GM04503 (cell line): ENCODE measurements at regions not wholly inside any gene's neighbourhood (a gene's known extent, or its start where the extent isn't known, plus 50 kb on each side); places are given as distances from the start of the nearest gene placed in this dataset.

ENCODE experiments used
- DNase-seq: peaks from one replicate; pipeline ENCODE4 v3.0.0-alpha.2; 2012; ENCODE audit warnings: low read depth

- DNase-seq = no peak
Observed at GRCh38 chr19:33948651-33949335, 152.1 kb downstream of the KCTD15 start.

- no peak for DNase-seq
Observed at GRCh38 chr19:33950091-33950750, 153.6 kb downstream of the KCTD15 start.

DNA sequence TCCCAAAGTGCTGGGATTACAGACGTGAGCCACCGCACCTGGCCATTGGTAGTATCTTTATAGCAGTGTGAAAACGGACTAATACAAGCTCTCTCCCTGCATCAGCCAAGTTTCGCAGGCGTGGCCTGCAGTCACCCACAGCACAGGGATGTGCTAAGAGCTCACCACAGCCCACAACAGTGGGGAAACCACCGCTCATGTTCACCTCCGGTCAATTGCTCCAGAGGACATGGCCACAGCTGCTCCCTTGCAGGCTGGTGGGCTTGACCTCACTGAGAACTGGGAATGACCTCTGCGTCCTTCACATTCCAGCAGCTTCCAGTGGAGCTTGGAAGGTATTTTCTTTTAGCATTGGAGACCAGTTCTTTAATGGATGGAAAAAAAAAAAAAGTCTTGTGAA is 156.4 kb downstream of the KCTD15 start:
- DNase-seq = no peak

DNA sequence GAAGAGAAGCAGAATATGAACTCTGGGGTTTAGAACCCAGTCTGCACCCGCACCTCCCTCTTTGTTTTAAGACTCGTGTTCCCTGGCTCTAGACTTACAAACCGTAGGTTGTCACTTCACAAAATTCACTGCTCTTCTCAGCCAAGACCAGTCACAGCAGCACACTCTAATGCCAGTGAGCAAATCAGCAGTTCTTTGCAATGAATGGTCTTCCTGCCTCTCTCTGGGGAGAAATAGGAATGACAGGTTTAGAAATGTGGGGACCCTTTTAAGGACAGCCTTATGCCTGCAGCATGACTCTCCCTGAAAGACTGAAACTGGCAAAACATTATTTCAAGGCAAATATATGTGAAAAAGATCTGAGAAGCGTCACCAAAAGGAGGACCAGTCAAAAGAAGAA is 156.9 kb downstream of the KCTD15 start:
- no peak for DNase-seq

- no peak for DNase-seq
Observed at GRCh38 chr19:33954686-33955085, 158.0 kb downstream of the KCTD15 start.

DNA sequence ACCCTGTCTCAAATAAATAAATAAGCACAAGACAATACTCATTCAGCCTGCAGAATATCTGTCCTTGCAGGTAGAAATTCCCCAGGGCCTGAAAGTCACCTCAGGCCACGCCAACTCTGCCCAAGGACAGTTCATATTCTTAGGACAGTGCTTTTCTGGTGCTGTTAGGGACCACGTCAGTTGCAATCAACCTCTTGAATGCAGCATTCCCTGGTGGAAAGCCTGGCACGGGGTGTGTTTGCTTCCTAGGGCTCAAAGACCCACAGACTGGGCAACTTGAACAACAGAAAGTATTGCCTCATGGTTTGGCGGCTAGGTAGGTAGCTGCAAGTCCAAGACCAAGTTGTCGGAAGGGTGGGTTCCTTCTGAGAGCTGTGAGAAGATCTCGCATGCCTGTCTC is 160.3 kb downstream of the KCTD15 start:
- DNase-seq = no peak

- no peak for DNase-seq
Observed at GRCh38 chr19:33957804-33958203, 161.1 kb downstream of the KCTD15 start.

- DNase-seq = no peak
Observed at GRCh38 chr19:33960566-33960965, 163.9 kb downstream of the KCTD15 start.

DNA sequence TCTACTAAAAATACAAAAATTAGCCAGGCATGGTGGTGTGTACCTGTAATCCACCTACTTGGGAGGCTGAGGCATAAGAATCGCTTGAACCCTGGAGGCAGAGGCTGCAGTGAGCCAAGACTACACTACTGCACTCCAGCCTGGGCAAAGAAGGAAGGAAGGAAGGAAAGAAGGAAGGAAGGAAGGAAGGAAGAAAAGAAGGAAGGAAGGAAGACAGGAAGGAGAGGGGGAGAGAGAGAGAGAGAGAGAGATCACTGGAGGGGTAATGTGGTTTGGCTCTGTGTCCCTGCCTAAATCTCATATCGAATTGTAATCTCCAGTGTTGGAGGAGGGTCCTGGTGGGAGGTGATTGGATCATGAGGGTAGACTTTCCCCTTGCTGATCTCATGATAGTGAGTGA is 165.5 kb downstream of the KCTD15 start:
- DNase-seq = no peak

- no peak for DNase-seq
Observed at GRCh38 chr19:33963514-33963913, 166.8 kb downstream of the KCTD15 start.

GRCh38 chr19:33971073-33971472 is 174.4 kb downstream of the KCTD15 start:
- no peak for DNase-seq

DNA sequence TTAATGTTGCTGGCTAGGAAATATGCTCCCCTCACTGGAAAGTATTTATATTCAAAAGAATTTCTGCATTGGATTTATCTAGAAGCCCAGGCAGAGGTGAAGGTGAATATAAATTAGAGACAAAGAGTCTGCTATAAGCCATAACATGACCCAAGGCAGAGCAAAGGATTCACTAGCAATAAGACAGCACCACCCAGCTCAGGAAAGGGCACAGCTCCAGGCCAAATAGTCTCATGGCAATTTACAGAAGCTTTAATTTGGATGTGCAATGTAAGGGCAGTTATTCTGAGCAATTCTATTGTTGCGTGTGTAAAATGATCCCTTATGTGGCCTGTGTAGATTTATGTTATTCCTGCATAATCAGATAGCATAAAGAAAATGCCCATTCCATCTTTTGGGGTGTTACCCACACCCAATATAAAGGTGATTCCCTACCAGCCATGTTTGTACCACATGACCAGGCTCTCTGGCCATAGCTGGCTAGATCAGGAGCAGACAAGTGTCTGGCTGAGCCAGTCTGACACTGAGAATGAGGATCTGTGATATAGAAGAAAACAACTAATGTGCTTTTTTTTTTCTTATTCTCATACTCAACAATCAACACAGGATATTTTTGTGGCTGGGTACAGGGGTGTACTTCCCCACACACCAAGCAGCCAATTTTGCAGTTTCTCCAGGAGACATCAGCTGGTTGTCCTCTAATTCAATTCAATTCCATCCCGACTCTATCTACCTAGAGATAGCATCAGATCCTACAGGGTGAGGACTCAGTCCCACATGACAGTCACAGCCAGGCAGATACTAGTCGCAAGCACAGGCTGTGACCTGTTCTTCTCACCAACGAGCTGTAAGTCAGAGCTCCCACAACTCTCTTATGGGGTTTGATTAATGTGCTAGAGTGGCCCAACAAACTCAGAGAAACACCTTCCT is 181.4 kb downstream of the KCTD15 start:
- no peak for DNase-seq

DNA sequence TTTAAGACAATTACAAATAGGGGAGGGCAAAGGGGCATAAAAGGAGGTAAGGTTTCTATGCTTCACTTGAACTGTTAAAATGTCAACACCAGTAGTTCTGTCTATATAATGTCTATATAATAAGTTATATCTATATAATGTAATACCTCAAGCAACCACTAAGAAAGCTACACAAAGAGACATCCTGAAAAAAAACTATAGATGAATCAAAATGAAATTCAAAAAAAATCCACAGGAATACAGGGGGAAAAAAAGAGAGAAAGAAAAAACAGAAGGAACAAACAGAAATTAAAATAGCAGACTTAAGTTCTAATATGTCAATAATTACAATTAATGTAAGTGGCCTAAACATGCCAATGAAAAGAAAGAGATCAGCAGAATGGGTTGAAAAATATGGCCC is 186.0 kb downstream of the KCTD15 start:
- DNase-seq = no peak

GRCh38 chr19:33988601-33989000 is 183.7 kb upstream of the LSM14A start:
- peak; percentile 36 for DNase-seq

- no peak for DNase-seq
Observed at GRCh38 chr19:33997690-33998089, 174.6 kb upstream of the LSM14A start.

DNA sequence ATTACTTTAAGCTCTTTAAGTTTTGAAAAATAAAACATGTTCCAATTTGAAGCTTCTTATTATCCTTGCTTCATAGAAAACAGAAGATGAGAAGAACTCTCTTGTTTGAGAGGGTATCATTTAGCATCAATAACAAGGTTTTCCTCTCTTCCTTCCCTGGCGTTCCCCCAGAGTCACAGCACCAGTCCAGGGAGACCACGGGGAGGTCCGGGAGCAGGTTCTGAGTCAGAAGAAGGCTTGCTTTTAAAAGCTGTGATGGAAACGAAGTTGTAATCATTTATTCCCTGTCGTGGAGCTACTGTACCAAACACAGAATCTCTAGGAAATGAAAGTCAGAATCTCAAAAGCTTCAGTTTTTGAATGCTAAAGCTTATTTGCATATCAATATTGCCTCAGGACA is 174.0 kb upstream of the LSM14A start:
- DNase-seq = no peak

DNA sequence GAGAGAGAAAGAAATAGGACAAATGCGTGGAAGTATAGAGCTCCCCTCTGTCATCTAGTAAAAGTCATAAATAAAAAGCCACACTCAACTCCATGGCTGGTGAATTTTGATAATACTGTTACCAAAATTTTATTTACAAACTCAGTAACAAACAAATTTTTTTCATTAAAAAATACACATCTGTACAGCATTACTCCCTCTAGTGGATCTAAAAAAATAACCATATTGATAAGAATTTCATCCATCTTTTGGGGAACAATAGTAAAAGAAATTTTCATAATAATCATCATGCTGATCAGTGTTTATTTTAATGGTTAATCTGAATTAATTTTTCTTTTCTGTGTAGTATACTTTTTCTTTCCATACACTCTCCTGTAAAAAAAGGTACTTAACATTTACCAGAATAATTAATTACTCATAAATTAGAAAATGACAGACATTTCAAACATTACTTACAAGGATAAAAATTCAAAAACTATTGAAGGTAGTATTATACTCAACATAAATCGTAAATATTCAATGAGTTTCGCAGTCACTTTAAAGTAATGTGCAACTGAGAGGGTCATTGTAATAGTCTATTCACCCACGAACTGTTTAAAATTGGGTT is 173.5 kb upstream of the LSM14A start:
- DNase-seq = no peak

DNA sequence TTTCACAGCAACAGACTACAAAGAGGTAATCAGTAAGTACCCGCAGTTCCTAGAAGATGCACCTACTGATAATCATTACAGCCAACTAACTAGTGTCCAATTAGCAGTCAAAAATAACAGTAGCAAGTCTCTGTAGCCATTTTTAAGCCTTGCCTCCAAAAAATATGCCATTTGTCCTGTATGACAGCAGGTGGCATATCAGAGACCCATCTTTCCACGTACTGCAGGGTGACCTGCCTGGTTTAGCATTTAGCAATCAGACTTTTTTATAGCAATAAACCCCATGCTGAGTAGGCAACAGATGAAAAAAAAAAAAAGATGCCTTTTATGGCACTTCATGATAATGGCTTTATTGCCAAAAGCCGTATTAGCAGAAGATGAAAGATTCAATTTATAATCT is 155.3 kb upstream of the LSM14A start:
- no peak for DNase-seq

- no peak for DNase-seq
Observed at GRCh38 chr19:34017601-34018000, 154.7 kb upstream of the LSM14A start.

GRCh38 chr19:34018546-34018945 is 153.8 kb upstream of the LSM14A start:
- no peak for DNase-seq

- no peak for DNase-seq
Observed at GRCh38 chr19:34023381-34023780, 148.9 kb upstream of the LSM14A start.

DNA sequence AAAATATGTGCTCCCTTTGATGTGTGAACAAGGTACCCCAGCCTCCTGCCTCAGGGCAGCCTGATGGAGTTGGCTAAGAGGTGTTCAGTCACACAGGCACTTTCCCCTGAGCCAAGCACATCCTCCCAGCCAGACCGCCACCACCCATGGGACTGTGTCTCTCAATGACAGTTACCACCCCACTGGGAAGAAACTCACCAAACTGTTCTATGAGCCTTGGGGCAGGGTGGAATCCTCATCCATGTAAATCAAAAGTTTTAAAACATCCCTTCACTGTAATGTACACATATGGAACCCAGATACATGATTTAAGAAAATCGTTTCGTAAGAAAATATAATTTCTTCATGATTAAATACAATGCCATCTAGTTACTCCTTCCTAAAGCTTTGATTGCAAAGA is 138.4 kb upstream of the LSM14A start:
- DNase-seq = no peak
